IPS DF 6.9 (cell line): ENCODE measurements at regions not wholly inside any gene's neighbourhood (a gene's known extent, or its start where the extent isn't known, plus 50 kb on each side); places are given as distances from the start of the nearest gene placed in this dataset.

Experiments
- DNase-seq: peaks from one replicate; pipeline ENCODE4 v3.0.0-alpha.2; 2013; ENCODE audit warnings: low read depth, low spot score
- H3K27ac ChIP-seq: one replicate; pipeline ENCODE4 v1.5.1; 2013; ENCODE audit warnings: low read length, control low read depth
- H3K27me3 ChIP-seq: 2 replicates; pipeline ENCODE4 v1.6.1; 2013; ENCODE audit warnings: mild to moderate bottlenecking, low read length; ENCODE audit not compliant: control insufficient read depth, insufficient read depth
- H3K36me3 ChIP-seq: 2 replicates; pipeline ENCODE4 v1.6.1; 2013; ENCODE audit warnings: low read length; ENCODE audit not compliant: control insufficient read depth, insufficient read depth
- H3K4me1 ChIP-seq: 2 replicates; pipeline ENCODE4 v1.6.1; 2013; ENCODE audit warnings: low read length; ENCODE audit not compliant: control insufficient read depth, insufficient read depth
- H3K4me3 ChIP-seq: 2 replicates; pipeline ENCODE4 v1.5.1; 2013; ENCODE audit warnings: mild to moderate bottlenecking, low read length
- H3K9me3 ChIP-seq: 2 replicates; pipeline ENCODE4 v1.6.1; 2013; ENCODE audit warnings: low read length, inconsistent platforms; ENCODE audit not compliant: control insufficient read depth, insufficient read depth
- WGBS: extraction: QIAGEN DNeasy Blood & Tissue Kit; methylation state at CpG from one replicate; pipeline ENCODE4 v1.1.7; 2013; ENCODE audit warnings: mixed read lengths, missing lambda C conversion rate; ENCODE audit not compliant: insufficient read length, insufficient coverage; 5-methylcytosine and 5-hydroxymethylcytosine counted together

DNA sequence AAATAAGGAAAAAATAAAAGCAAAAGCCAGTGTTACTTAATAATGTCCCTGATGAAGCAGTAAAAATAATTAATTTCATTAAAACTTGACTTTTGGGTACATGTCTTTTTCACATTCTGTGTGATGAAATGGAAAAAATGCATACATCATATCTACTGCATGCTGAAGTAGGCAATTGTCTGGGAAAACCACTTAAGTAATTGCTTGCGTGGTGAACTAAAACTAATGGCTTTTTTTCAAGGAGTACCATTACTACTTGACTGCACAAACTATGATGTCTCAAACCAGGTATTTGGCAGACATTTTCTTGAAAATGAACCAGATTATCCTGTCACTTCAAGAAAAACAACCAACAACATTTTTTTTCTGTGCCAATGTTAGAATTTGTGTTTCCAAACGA lies 91.3 kb upstream of the AKIRIN2 start:
- Histone ChIP-seq H3K4me3 (no peak overlapping the region), H3K4me1 (peaks cover 2% of the 10 kb centered on the region; the same call in 1 of the 2 replicates), H3K27ac (no peak overlapping the region), H3K36me3 (no peaks in the 10 kb centered on the region), H3K9me3 (no peaks in the 10 kb centered on the region), H3K27me3 (no peaks in the 10 kb centered on the region)
- DNase-seq = no peak
- WGBS = no CpG with 5 or more reads among the region's 2 CpGs

- no peaks in the 10 kb centered on the region for H3K9me3 ChIP-seq
- H3K4me1 ChIP-seq = peaks cover 2% of the 10 kb centered on the region; the same call in 1 of the 2 replicates
- no peak overlapping the region for H3K27ac ChIP-seq
- no CpG with 5 or more reads among the region's 7 CpGs for WGBS
- H3K4me3 ChIP-seq = no peak overlapping the region
- no peaks in the 10 kb centered on the region for H3K36me3 ChIP-seq
- H3K27me3 ChIP-seq = no peaks in the 10 kb centered on the region
- no peak for DNase-seq
Observed at GRCh38 chr6:87791982-87792381, 89.9 kb upstream of the AKIRIN2 start.

GRCh38 chr6:87791485-87791884 lies 89.5 kb upstream of the AKIRIN2 start:
- Histone ChIP-seq H3K4me3 (no peak overlapping the region), H3K27ac (no peak overlapping the region), H3K9me3 (no peaks in the 10 kb centered on the region), H3K4me1 (no peaks in the 10 kb centered on the region; the same call in 1 of the 2 replicates), H3K27me3 (no peaks in the 10 kb centered on the region), H3K36me3 (no peaks in the 10 kb centered on the region)
- no peak for DNase-seq
- no CpG with 5 or more reads among the region's 6 CpGs for WGBS

DNA sequence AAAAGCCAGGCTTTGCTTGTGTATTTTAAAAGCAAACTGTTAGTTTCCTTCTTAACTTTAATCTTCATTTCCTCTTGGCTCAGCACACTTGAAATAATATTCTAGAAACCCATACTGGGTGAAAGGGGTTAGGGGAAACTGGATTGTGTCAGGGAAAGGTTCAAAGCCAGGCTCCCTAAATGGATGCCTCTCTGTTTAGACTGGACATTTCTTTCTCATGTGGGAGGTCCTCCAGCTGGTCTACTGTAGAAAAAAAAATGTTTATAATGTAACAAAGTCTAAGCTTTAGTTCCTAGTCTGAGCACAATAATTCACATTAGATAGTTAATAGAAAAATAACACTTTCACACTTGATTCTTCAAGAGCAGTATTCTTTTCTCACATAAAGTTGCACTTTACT lies 89.0 kb upstream of the AKIRIN2 start:
- H3K27ac ChIP-seq = no peak overlapping the region
- no peaks in the 10 kb centered on the region; the same call in 1 of the 2 replicates for H3K4me1 ChIP-seq

GRCh38 chr6:87789900-87790290 lies 87.9 kb upstream of the AKIRIN2 start:
- Histone ChIP-seq H3K27me3 (no peaks in the 10 kb centered on the region), H3K36me3 (no peaks in the 10 kb centered on the region), H3K9me3 (no peaks in the 10 kb centered on the region), H3K4me1 (no peaks in the 10 kb centered on the region; the same call in 1 of the 2 replicates), H3K4me3 (no peak overlapping the region), H3K27ac (no peak overlapping the region)
- no peak for DNase-seq
- WGBS = no CpG with 5 or more reads among the region's 3 CpGs

More for the DNA sequence above, 89.0 kb upstream of the AKIRIN2 start:
- H3K27me3 ChIP-seq = no peaks in the 10 kb centered on the region
- H3K36me3 ChIP-seq = no peaks in the 10 kb centered on the region
- DNase-seq = no peak
- H3K9me3 ChIP-seq = no peaks in the 10 kb centered on the region
- no peak overlapping the region for H3K4me3 ChIP-seq

GRCh38 chr6:87789198-87789899 lies 87.3 kb upstream of the AKIRIN2 start:
- H3K27ac ChIP-seq = no peak overlapping the region
- no peak overlapping the region for H3K4me3 ChIP-seq
- H3K9me3 ChIP-seq = no peaks in the 10 kb centered on the region
- H3K27me3 ChIP-seq = no peaks in the 10 kb centered on the region
- DNase-seq = no peak
- H3K36me3 ChIP-seq = no peaks in the 10 kb centered on the region
- WGBS = no CpG with 5 or more reads among the region's 2 CpGs
- H3K4me1 ChIP-seq = no peaks in the 10 kb centered on the region; the same call in 1 of the 2 replicates

GRCh38 chr6:87788141-87788540 lies 86.1 kb upstream of the AKIRIN2 start:
- no peak overlapping the region for H3K4me3 ChIP-seq
- no peaks in the 10 kb centered on the region for H3K27me3 ChIP-seq
- no peaks in the 10 kb centered on the region for H3K36me3 ChIP-seq
- DNase-seq = no peak
- no peaks in the 10 kb centered on the region for H3K9me3 ChIP-seq
- WGBS = no CpG with 5 or more reads among the region's 3 CpGs
- H3K27ac ChIP-seq = no peak overlapping the region
- H3K4me1 ChIP-seq = no peaks in the 10 kb centered on the region; the same call in 1 of the 2 replicates

DNA sequence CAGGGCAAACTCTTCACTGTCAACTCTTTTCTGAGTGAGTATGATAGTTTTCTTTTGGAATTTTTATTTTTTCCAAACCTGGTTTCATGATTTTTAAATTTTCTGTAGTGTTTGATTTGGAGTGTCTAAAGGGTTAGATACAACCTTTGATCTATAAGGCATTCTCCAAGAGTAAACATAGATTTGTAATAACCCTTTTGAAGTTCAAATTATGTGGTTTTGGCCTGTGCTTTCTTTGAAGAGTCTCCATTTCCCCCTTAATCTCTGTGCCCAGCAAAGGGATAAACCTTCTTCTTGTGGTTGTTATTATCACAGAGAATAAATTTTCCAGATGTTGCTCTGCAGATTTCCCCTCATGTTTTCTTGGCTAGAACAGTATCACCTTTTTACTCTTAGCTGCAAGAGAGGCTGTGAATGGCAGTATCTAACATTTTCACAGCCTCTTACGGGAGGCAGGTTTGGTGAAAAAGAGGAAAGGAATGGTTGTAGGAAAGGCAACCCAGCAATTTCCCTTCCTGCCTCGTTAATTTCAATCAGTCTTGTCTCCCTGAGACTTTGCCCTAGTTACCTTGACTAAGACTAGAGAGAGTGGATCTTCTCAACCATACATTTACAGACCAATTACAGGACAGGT lies 83.3 kb upstream of the AKIRIN2 start:
- no peaks in the 10 kb centered on the region for H3K36me3 ChIP-seq
- no peaks in the 10 kb centered on the region; the same call in 1 of the 2 replicates for H3K4me1 ChIP-seq
- H3K27me3 ChIP-seq = no peaks in the 10 kb centered on the region
- H3K4me3 ChIP-seq = no peak overlapping the region
- no CpG with 5 or more reads among the region's 2 CpGs for WGBS
- H3K9me3 ChIP-seq = no peaks in the 10 kb centered on the region
- no peak for DNase-seq
- H3K27ac ChIP-seq = no peak overlapping the region

GRCh38 chr6:87784690-87785089 lies 82.7 kb upstream of the AKIRIN2 start:
- H3K27ac ChIP-seq = no peak overlapping the region
- WGBS = no CpG with 5 or more reads among the region's 2 CpGs

DNA sequence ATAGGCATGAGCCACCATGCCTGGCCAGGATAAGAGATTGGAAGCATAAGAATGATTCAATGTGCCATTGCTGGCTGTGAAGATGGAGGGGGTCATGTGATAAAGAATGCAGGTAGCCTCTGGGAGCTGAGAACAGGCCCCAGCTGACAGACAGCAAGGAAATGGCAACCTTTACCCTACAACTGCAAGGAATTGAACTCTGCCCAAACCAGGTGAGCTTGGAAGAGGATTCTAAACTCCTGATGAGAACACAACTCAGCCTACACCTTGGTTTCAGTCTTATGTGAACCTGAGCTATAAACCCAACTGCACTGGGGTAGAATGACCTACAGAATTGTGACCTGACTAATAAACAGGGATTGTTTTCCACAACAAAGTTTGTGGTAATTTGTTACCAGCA lies 82.0 kb upstream of the AKIRIN2 start:
- no peak for DNase-seq
- Histone ChIP-seq H3K9me3 (no peaks in the 10 kb centered on the region), H3K27ac (no peak overlapping the region), H3K36me3 (no peaks in the 10 kb centered on the region), H3K27me3 (no peaks in the 10 kb centered on the region), H3K4me3 (no peak overlapping the region), H3K4me1 (no peaks in the 10 kb centered on the region)

More at GRCh38 chr6:87784690-87785089, 82.7 kb upstream of the AKIRIN2 start:
- Histone ChIP-seq H3K4me3 (no peak overlapping the region), H3K27me3 (no peaks in the 10 kb centered on the region), H3K9me3 (no peaks in the 10 kb centered on the region), H3K36me3 (no peaks in the 10 kb centered on the region), H3K4me1 (no peaks in the 10 kb centered on the region; the same call in 1 of the 2 replicates)
- no peak for DNase-seq

DNA sequence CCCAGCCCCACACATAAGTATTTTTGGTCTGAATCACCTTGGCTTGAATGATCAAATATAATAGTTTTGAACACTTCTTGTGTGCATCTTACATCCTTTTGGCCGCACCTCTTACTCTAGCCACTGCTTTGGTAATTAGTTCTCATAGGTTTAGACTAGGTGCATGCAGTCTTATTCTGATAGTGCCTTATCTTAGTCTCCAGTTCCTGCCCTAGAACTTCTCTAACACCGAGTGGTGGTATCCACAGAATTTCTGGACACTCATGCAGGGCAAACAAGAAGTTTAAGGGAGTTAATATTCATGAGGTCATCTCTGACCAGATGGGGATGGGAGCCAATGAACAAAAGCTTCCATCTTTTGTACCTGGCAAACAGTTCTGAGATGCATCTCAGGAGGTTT lies 77.5 kb upstream of the AKIRIN2 start:
- H3K36me3 ChIP-seq = no peaks in the 10 kb centered on the region
- H3K27ac ChIP-seq = no peak overlapping the region
- no peak for DNase-seq
- no CpG with 5 or more reads among the region's 2 CpGs for WGBS
- no peaks in the 10 kb centered on the region for H3K4me1 ChIP-seq
- no peaks in the 10 kb centered on the region for H3K27me3 ChIP-seq
- H3K9me3 ChIP-seq = no peaks in the 10 kb centered on the region
- no peak overlapping the region for H3K4me3 ChIP-seq
